Bone marrow (tissue), 2 donors: ENCODE measurements at regions not wholly inside any gene's neighbourhood (a gene's known extent, or its start where the extent isn't known, plus 50 kb on each side); places are given as distances from the start of the nearest gene placed in this dataset.

Experiments used
- DNase-seq, 2 donors: peaks; one replicate each; lab custom pipeline; 2025; lab: John Stamatoyannopoulos, UW

DNA sequence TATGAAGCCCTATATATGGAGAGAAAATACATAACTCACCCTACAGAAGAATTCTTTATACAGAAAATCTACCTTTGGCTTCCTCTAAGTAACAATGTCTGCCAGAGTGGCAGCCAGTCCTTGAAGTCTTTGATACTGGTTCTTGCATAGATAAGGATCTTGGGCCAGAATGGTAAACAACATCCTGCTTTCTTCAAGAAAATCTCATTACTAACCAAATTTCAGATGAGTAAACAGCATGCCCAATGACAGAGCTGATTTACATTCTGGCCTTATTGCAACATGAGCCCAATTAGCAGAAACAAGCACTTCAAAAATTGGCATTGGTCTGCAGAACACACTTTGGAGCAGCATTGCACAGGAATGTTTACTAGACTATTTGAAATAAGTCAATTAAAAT, 336.5 kb upstream of the ST6GAL2 start:
- no peak for DNase-seq

DNA sequence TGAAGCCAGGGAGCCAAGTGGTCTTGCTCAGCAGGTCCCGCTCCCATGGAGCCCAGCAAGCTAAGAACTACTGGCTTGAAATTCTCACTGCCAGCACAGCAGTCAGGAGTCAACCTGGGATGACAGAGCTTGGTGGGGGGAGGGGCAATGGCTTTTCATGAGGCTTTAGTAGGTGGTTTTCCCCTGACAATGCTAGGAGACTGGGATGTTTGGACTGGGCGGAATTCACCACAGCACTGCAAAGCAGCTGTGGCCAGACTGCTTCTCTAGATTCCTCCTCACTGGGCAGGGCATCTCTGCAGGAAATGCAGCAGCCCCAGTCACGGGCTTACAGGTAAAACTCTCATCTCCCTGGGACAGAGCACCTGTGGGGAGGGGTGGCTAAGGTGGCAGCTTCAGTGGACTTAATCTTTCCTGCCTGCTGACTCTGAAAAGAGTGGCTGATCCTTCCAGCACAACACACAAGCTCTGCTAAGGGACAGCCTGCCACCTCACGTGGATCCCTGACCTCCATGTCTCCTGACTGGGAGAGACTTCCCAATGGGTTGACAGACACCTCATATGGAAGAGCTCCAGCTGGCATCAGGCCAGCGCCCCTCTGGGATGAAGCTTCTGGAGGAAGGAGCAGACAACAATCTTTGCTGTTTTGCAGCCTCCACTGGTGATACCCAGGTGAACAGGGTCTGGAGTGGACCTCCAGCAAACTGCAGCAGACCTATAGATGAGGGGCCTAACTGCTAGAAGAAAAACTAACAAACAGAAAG, 349.7 kb upstream of the ST6GAL2 start:
- DNase-seq, result no peak

- DNase-seq, result no peak
Measured at GRCh38 chr2:107242811-107243210, 356.8 kb upstream of the ST6GAL2 start.

- DNase-seq, result no peak
Measured at GRCh38 chr2:107248932-107249331, 363.0 kb upstream of the ST6GAL2 start.

- no peak for DNase-seq
Measured at GRCh38 chr2:107255744-107256143, 369.8 kb upstream of the ST6GAL2 start.

- DNase-seq, result no peak
Measured at GRCh38 chr2:107258531-107259407, 372.8 kb upstream of the ST6GAL2 start.

- DNase-seq, result no peak
Measured at GRCh38 chr2:107259408-107260195, 373.6 kb upstream of the ST6GAL2 start.

GRCh38 chr2:107263628-107264027, 377.7 kb upstream of the ST6GAL2 start:
- no peak for DNase-seq

GRCh38 chr2:107264184-107264583, 378.2 kb upstream of the ST6GAL2 start:
- DNase-seq, result no peak

- no peak for DNase-seq
Measured at GRCh38 chr2:107266555-107266954, 380.6 kb upstream of the ST6GAL2 start.

DNA sequence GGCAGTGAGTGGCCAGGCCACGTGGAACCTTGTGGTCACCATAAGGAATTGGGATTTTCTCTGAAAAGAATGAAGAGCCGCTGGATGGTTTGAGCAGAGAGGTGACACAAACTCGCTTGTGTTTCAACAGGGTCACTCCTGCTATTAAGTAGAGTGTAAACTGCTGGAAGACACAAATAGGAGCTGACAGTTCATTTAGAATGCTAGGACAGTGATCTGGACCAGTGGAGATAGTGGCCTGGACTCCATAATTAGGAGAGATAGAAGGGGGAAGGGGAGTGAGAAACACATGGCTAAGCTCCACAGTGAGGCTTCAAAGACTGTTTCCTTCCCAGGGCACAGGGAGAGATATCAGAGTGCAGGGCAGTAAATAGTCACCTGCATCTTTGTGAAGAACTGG, 381.1 kb upstream of the ST6GAL2 start:
- DNase-seq, result no peak

- DNase-seq, result no peak
Measured at GRCh38 chr2:107276034-107276433, 390.1 kb upstream of the ST6GAL2 start.

DNA sequence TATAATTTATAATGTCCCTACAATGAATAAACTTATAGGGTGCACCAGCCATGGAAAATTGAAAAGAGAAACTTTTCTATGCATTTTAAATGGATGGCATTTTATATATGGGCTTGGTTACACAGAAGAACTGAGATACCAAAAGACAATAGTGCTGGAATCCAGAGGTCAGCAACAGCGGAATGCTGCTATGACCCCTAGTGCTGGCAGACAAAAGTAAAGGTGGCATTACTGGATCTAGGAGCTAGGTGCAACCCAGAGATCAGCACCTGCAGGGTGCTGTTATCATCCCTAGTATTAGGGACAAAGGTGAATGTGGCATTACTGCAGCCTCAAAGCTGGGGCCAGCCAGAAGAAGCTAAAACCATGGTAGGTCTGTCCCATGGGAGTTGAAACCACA, 392.7 kb upstream of the ST6GAL2 start:
- DNase-seq, result no peak

- no peak for DNase-seq
Measured at GRCh38 chr2:107281637-107282036, 395.7 kb upstream of the ST6GAL2 start.

- no peak for DNase-seq
Measured at GRCh38 chr2:107282135-107282534, 396.2 kb upstream of the ST6GAL2 start.

GRCh38 chr2:107285621-107286299, 399.8 kb upstream of the ST6GAL2 start:
- no peak for DNase-seq

DNA sequence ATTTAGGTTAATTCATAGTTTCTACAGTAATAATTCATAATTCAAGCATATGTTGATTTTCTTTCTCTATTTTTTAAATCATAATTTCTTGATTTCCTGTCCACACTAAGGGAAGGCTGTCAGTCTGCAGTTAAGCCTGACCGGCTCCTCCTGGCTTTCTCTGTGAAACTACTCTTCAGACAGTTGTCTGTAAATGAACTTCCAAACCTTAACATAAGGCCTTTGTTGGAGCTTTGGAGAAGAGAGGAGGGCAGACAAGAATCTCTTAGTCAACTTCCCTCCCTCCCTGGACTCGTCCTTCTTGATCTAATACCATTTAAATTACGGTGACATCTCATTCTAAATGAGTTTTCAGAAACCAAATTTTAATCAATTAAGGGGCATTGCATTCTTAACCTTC, 404.1 kb upstream of the ST6GAL2 start:
- no peak for DNase-seq

DNA sequence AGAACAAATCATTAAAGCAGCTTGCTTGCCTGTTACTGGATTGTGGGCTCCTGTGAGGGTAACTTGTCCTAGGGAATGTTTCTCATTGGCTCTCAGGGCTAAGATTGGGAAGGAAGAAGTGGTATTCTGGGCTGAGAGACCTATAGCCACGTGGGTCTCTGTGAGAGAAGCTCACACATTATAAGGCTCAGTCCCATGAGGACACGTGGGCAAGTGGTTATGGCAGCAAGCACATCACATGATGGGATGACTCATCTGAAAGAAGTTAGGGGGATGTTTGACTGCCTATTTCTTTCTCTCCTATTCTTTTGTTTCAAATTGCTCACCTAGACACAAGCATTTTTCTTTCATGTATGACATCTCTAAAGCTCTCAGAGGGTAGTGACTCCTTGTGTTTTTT, 418.0 kb upstream of the ST6GAL2 start:
- no peak for DNase-seq

- no peak for DNase-seq
Measured at GRCh38 chr2:107305966-107306365, 420.0 kb upstream of the ST6GAL2 start.

DNA sequence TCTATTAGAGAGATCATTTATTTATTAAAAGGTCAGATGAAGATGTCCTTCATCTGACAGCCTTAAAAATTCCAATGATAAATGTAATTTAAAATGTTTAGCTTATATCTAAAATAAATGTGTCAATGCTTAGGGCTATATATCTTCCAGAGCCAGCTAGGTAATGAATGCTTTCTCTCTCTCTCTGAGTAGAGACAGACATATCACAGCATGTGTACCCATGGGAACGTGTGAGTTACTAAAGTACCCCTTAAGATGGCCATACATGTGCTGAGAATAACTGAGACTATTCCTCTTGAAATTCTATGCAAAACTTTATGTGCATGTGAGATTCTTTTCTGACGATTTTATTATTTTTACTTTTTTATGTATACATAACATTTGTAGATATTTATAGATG, 420.9 kb upstream of the ST6GAL2 start:
- DNase-seq, result no peak

GRCh38 chr2:107308835-107309234, 422.9 kb upstream of the ST6GAL2 start:
- DNase-seq, result no peak

GRCh38 chr2:107312240-107312639, 426.3 kb upstream of the ST6GAL2 start:
- no peak for DNase-seq
